Peyer's patch (tissue), 4 donors: ENCODE measurements at regions not wholly inside any gene's neighbourhood (a gene's known extent, or its start where the extent isn't known, plus 50 kb on each side); places are given as distances from the start of the nearest gene placed in this dataset.

Source experiments
- CTCF ChIP-seq, 6 experiments: fragments of 450-650 bp in 4 of 6; fragments of 200-600 bp in 2 of 6; sonication (generic) in 1 of 6; IDR thresholded peaks; one replicate each; pipeline ENCODE4 v1.5.1; 2017 to 2019; ENCODE audit warnings: antibody characterized with exemption in 6 of 6, mild to moderate bottlenecking in 3 of 6, moderate library complexity in 1 of 6
- POLR2A ChIP-seq, 2 donors: fragments of 450-650 bp; IDR thresholded peaks; one replicate each; pipeline ENCODE4 v1.5.1; 2017; ENCODE audit warnings: antibody characterized with exemption in 2 of 2, mild to moderate bottlenecking in 2 of 2, moderate library complexity in 2 of 2

GRCh38 chr7:47191316-47191715, 390.6 kb downstream of the TNS3 start:
- TF ChIP-seq POLR2A (IDR thresholded peaks at IDR 0.05) = no peak
- TF ChIP-seq CTCF (IDR thresholded peaks at IDR 0.05) = no peak
